ENCODE measurements at regions not wholly inside any gene's neighbourhood (a gene's known extent, or its start where the extent isn't known, plus 50 kb on each side); places are given as distances from the start of the nearest gene placed in this dataset.

- no peak for DNase-seq (ENCODE audit: low read depth)
- H3K4me3 ChIP-seq (ENCODE audit: low read depth, low read length) = no peak overlapping the region
- TF ChIP-seq CTCF (IDR thresholded peaks at IDR 0.05; ENCODE audit: insufficient read depth, low read depth, low read length, missing control alignments) = no peak
These were observed 150.2 kb upstream of the VSTM2B start for GRCh38 chr19:29375429-29376119.

GRCh38 chr19:29376855-29377354 lies 148.9 kb upstream of the VSTM2B start:
- DNase-seq (ENCODE audit: low read depth) = no peak
- H3K4me3 ChIP-seq (ENCODE audit: low read depth, low read length) = no peak overlapping the region

GRCh38 chr19:29378126-29378525 lies 147.7 kb upstream of the VSTM2B start:
- TF ChIP-seq CTCF (IDR thresholded peaks at IDR 0.05; ENCODE audit: insufficient read depth, low read depth, low read length, missing control alignments) = no peak
- no peak overlapping the region for H3K4me3 ChIP-seq (ENCODE audit: low read depth, low read length)

More at GRCh38 chr19:29376855-29377354, 148.9 kb upstream of the VSTM2B start:
- TF ChIP-seq CTCF (IDR thresholded peaks at IDR 0.05; ENCODE audit: insufficient read depth, low read depth, low read length, missing control alignments) = no peak

GRCh38 chr19:29378543-29379080 lies 147.2 kb upstream of the VSTM2B start:
- H3K4me3 ChIP-seq (ENCODE audit: low read depth, low read length) = no peak overlapping the region
- no peak for DNase-seq (ENCODE audit: low read depth)
- no peak for TF ChIP-seq CTCF (IDR thresholded peaks at IDR 0.05; ENCODE audit: insufficient read depth, low read depth, low read length, missing control alignments)

More at GRCh38 chr19:29378126-29378525, 147.7 kb upstream of the VSTM2B start:
- no peak for DNase-seq (ENCODE audit: low read depth)

GRCh38 chr19:29379257-29380021 lies 146.4 kb upstream of the VSTM2B start:
- H3K4me3 ChIP-seq (ENCODE audit: low read depth, low read length) = no peak overlapping the region
- TF ChIP-seq CTCF (IDR thresholded peaks at IDR 0.05; ENCODE audit: insufficient read depth, low read depth, low read length, missing control alignments) = no peak
- DNase-seq (ENCODE audit: low read depth) = no peak

- no peak overlapping the region for H3K4me3 ChIP-seq (ENCODE audit: low read depth, low read length)
- DNase-seq (ENCODE audit: low read depth) = no peak
- TF ChIP-seq CTCF (IDR thresholded peaks at IDR 0.05; ENCODE audit: insufficient read depth, low read depth, low read length, missing control alignments) = no peak
These were observed 145.2 kb upstream of the VSTM2B start for GRCh38 chr19:29380581-29380980.

Data from GM12865 (cell line).